H9 (cell line): ENCODE measurements at regions not wholly inside any gene's neighbourhood (a gene's known extent, or its start where the extent isn't known, plus 50 kb on each side); places are given as distances from the start of the nearest gene placed in this dataset.

Experiments
- DNase-seq: peaks from one replicate; pipeline ENCODE4 v3.0.0-alpha.2; 2017
- H2AFZ ChIP-seq: one replicate; pipeline ENCODE4 v1.6.1; 2013; ENCODE audit warnings: mild to moderate bottlenecking, low read length, control low read depth, moderate library complexity
- H2AK5ac ChIP-seq: 2 replicates; pipeline ENCODE4 v1.6.1; 2013; ENCODE audit warnings: low read length, control low read depth, mixed read lengths; ENCODE audit not compliant: insufficient read length
- H2BK120ac ChIP-seq: one replicate; pipeline ENCODE4 v1.6.1; 2013; ENCODE audit warnings: low read depth, mild to moderate bottlenecking, low read length, control low read depth, inconsistent platforms; ENCODE audit not compliant: poor library complexity, severe bottlenecking
- H2BK12ac ChIP-seq: 2 replicates; pipeline ENCODE4 v1.6.1; 2013; ENCODE audit warnings: low read length, control low read depth, mixed read lengths, low read depth; ENCODE audit not compliant: insufficient read length
- H2BK15ac ChIP-seq: 2 replicates; pipeline ENCODE4 v1.6.1; 2013; ENCODE audit warnings: low read depth, low read length, control low read depth
- H2BK20ac ChIP-seq: one replicate; pipeline ENCODE4 v1.6.1; 2013; ENCODE audit warnings: low read depth, mild to moderate bottlenecking, low read length, control low read depth, inconsistent platforms; ENCODE audit not compliant: poor library complexity, severe bottlenecking
- H2BK5ac ChIP-seq: 2 replicates; pipeline ENCODE4 v1.6.1; 2013; ENCODE audit warnings: low read length, control low read depth, mixed read lengths; ENCODE audit not compliant: insufficient read length
- H3K14ac ChIP-seq: 2 replicates; pipeline ENCODE4 v1.6.1; 2013; ENCODE audit warnings: low read length, control low read depth; ENCODE audit not compliant: insufficient read depth
- H3K18ac ChIP-seq: 2 replicates; pipeline ENCODE4 v1.6.1; 2013; ENCODE audit warnings: low read depth, mild to moderate bottlenecking, mixed read lengths, low read length, control low read depth; ENCODE audit not compliant: insufficient read length
- H3K23ac ChIP-seq: 2 replicates; pipeline ENCODE4 v1.6.1; 2013; ENCODE audit warnings: low read length, control low read depth, mixed read lengths, low read depth; ENCODE audit not compliant: insufficient read length
- H3K23me2 ChIP-seq: 2 replicates; pipeline ENCODE4 v1.6.1; 2013; ENCODE audit warnings: low read depth, mild to moderate bottlenecking, mixed read lengths, low read length, control low read depth; ENCODE audit not compliant: insufficient read length, poor library complexity, severe bottlenecking
- H3K27ac ChIP-seq: 2 replicates; pipeline ENCODE4 v1.5.1; 2013; ENCODE audit warnings: low read length, control low read depth, mixed read lengths, low read depth; ENCODE audit not compliant: insufficient read length
- H3K27me3 ChIP-seq: 2 replicates; pipeline ENCODE4 v1.6.1; 2013; ENCODE audit warnings: low read length, control low read depth, inconsistent platforms; ENCODE audit not compliant: insufficient read depth
- H3K4ac ChIP-seq: 2 replicates; pipeline ENCODE4 v1.6.1; 2013; ENCODE audit warnings: low read depth, mild to moderate bottlenecking, control low read depth, inconsistent platforms, low read length, moderate library complexity
- H3K4me1 ChIP-seq: 2 replicates; pipeline ENCODE4 v1.6.1; 2013; ENCODE audit warnings: low read length, control low read depth, inconsistent platforms; ENCODE audit not compliant: insufficient read depth
- H3K4me2 ChIP-seq: 2 replicates; pipeline ENCODE4 v1.6.1; 2013; ENCODE audit warnings: low read length, control low read depth, mixed read lengths; ENCODE audit not compliant: insufficient read length, insufficient read depth
- H3K56ac ChIP-seq: 2 replicates; pipeline ENCODE4 v1.6.1; 2013; ENCODE audit warnings: low read depth, mild to moderate bottlenecking, mixed read lengths, low read length, control low read depth; ENCODE audit not compliant: insufficient read length
- H3K79me1 ChIP-seq: 2 replicates; pipeline ENCODE4 v1.6.1; 2013; ENCODE audit warnings: low read depth, mild to moderate bottlenecking, moderate library complexity, low read length, control low read depth, inconsistent platforms; ENCODE audit not compliant: insufficient read depth, poor library complexity, severe bottlenecking
- H3K79me2 ChIP-seq: 2 replicates; pipeline ENCODE4 v1.6.1; 2013; ENCODE audit warnings: low read length, control low read depth, inconsistent platforms; ENCODE audit not compliant: insufficient read depth
- H3K9ac ChIP-seq: 2 replicates; pipeline ENCODE4 v1.6.1; 2013; ENCODE audit warnings: low read length, control low read depth, mixed read lengths; ENCODE audit not compliant: insufficient read length; ENCODE audit errors: extremely low read depth
- H3K9me3 ChIP-seq: one replicate; pipeline ENCODE4 v1.6.1; 2013; ENCODE audit warnings: low read depth, low read length, inconsistent platforms; ENCODE audit not compliant: control insufficient read depth
- H3T11ph ChIP-seq: one replicate; pipeline ENCODE4 v1.6.1; 2013; ENCODE audit warnings: mild to moderate bottlenecking, low read length, control low read depth, inconsistent platforms
- H4K20me1 ChIP-seq: one replicate; pipeline ENCODE4 v1.6.1; 2013; ENCODE audit not compliant: control insufficient read depth, insufficient read length, insufficient read depth
- H4K5ac ChIP-seq: 2 replicates; pipeline ENCODE4 v1.6.1; 2013; ENCODE audit warnings: low read depth, mild to moderate bottlenecking, mixed read lengths, low read length, control low read depth; ENCODE audit not compliant: insufficient read length
- H4K8ac ChIP-seq: replicated peaks from 2 replicates; pipeline ENCODE4 v1.6.1; 2013; ENCODE audit warnings: low read length, control low read depth, mixed read lengths, low read depth; ENCODE audit not compliant: insufficient read length
- H4K91ac ChIP-seq: 2 replicates; pipeline ENCODE4 v1.6.1; 2013; ENCODE audit warnings: low read depth, mild to moderate bottlenecking, moderate library complexity, mixed read lengths, low read length, control low read depth; ENCODE audit not compliant: insufficient read length
- H3K27ac Mint-ChIP-seq, 3 experiments: 2 replicates in 2 of 3; 3 replicates in 1 of 3; pipeline ENCODE4 v1.8.0; 2020 to 2021; ENCODE audit warnings: mixed read lengths in 3 of 3, mild to moderate bottlenecking in 1 of 3, moderate library complexity in 1 of 3
- H3K27me3 Mint-ChIP-seq: 2 replicates; pipeline ENCODE4 v1.8.0; 2021; ENCODE audit warnings: low read depth, mild to moderate bottlenecking, moderate library complexity, mixed read lengths
- H3K36me3 Mint-ChIP-seq, 3 experiments: 2 replicates in 2 of 3; 3 replicates in 1 of 3; pipeline ENCODE4 v1.8.0; 2020 to 2021; ENCODE audit warnings: low read depth in 3 of 3, mixed read lengths in 3 of 3; ENCODE audit not compliant: insufficient read depth in 1 of 3
- H3K4me1 Mint-ChIP-seq, 2 experiments: 2 replicates each; pipeline ENCODE4 v1.8.0; 2020; ENCODE audit warnings: mixed read lengths in 2 of 2
- H3K4me3 Mint-ChIP-seq, 2 experiments: 2 replicates in 1 of 2; 3 replicates in 1 of 2; pipeline ENCODE4 v1.8.0; 2020 to 2021; ENCODE audit warnings: mild to moderate bottlenecking in 2 of 2, mixed read lengths in 2 of 2, moderate library complexity in 1 of 2
- H3K9me3 Mint-ChIP-seq, 2 experiments: 2 replicates in 1 of 2; 3 replicates in 1 of 2; pipeline ENCODE4 v1.8.0; 2020; ENCODE audit warnings: mild to moderate bottlenecking in 2 of 2, mixed read lengths in 2 of 2, moderate library complexity in 1 of 2
- WGBS: extraction: QIAGEN DNeasy Blood & Tissue Kit; methylation state at CpG from one replicate; pipeline ENCODE4 v1.1.7; 2013; ENCODE audit warnings: missing lambda C conversion rate, low lambda C conversion rate, mixed read lengths; ENCODE audit not compliant: insufficient read length; ENCODE audit errors: extremely low coverage; 5-methylcytosine and 5-hydroxymethylcytosine counted together
- TF ChIP-seq, protein P1 (sequence below): fragments of 200-600 bp; sonication (generic); conservative IDR thresholded peaks from 3 replicates; pipeline ENCODE4 v1.8.0; 2021; ENCODE audit warnings: antibody characterized with exemption, mild to moderate bottlenecking

DNA sequence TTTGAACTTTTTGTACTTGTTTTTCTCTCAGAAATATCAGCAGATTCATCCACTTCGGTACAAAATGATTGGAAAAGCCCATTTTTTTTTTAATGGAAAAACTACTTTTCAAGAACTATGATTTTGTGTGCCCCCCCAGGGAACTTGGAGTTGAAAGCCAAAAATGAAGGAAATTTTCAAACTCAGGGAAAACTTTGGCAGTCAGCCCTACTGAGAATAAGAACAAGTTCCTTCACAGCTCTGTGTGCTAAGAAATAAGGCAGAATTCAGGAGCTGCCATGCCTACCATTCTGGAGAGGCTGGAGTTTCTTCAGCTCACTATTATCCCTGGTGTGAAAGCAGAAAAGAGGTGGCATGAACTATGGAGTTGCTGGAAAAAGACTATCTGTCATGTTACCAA lies 226.0 kb upstream of the SLC35G4 start:
- Histone ChIP-seq H3T11ph (no peak overlapping the region), H3K9ac (no peak overlapping the region), H3K4me2 (no peak overlapping the region), H2BK15ac (no peak overlapping the region), H3K27me3 (no peaks in the 10 kb centered on the region), H3K4ac (no peak overlapping the region), H4K5ac (no peak overlapping the region), H2BK5ac (no peak overlapping the region), H4K91ac (no peak overlapping the region), H3K18ac (no peak overlapping the region), H3K56ac (no peak overlapping the region), H3K79me2 (no peaks in the 10 kb centered on the region), H4K20me1 (no peaks in the 10 kb centered on the region), H4K8ac (no peak overlapping the region), H2BK120ac (no peak overlapping the region), H2AFZ (no peak overlapping the region), H3K4me1 (no peaks in the 10 kb centered on the region), H3K27ac (no peak overlapping the region), H3K14ac (no peak overlapping the region), H2BK12ac (no peak overlapping the region), H2BK20ac (no peak overlapping the region), H2AK5ac (no peak overlapping the region), H3K9me3 (no peaks in the 10 kb centered on the region), H3K79me1 (no peaks in the 10 kb centered on the region), H3K23ac (no peak overlapping the region), H3K23me2 (no peaks in the 10 kb centered on the region)
- Mint-ChIP-seq H3K27ac (no peak overlapping the region), H3K9me3 (no peaks in the 10 kb centered on the region), H3K27me3 (peaks cover 1% of the 10 kb centered on the region; the same call in 1 of the 2 replicates), H3K36me3 (no peaks in the 10 kb centered on the region; a peak in 1 of 7 replicates), H3K4me1 (no peaks in the 10 kb centered on the region), H3K4me3 (no peak overlapping the region)
- TF ChIP-seq, protein P1, sequence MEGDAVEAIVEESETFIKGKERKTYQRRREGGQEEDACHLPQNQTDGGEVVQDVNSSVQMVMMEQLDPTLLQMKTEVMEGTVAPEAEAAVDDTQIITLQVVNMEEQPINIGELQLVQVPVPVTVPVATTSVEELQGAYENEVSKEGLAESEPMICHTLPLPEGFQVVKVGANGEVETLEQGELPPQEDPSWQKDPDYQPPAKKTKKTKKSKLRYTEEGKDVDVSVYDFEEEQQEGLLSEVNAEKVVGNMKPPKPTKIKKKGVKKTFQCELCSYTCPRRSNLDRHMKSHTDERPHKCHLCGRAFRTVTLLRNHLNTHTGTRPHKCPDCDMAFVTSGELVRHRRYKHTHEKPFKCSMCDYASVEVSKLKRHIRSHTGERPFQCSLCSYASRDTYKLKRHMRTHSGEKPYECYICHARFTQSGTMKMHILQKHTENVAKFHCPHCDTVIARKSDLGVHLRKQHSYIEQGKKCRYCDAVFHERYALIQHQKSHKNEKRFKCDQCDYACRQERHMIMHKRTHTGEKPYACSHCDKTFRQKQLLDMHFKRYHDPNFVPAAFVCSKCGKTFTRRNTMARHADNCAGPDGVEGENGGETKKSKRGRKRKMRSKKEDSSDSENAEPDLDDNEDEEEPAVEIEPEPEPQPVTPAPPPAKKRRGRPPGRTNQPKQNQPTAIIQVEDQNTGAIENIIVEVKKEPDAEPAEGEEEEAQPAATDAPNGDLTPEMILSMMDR, result no peak
- DNase-seq, result no peak
- WGBS, result no CpG with 5 or more reads among the region's 1 CpG
